NCI-H82 treated with DMSO at 0.1 percent for 48 hours (cell line): ENCODE measurements at regions not wholly inside any gene's neighbourhood (a gene's known extent, or its start where the extent isn't known, plus 50 kb on each side); places are given as distances from the start of the nearest gene placed in this dataset.
"Not testable (repeated sequence)": the region's sequence is repeated elsewhere in the genome, so short reads cannot be mapped to it uniquely, and the experiment has no call there.

Experiments used
- DNase-seq: peaks from one replicate; lab custom pipeline; 2025; ENCODE audit not compliant: unreplicated experiment; lab: John Stamatoyannopoulos, UW

DNA sequence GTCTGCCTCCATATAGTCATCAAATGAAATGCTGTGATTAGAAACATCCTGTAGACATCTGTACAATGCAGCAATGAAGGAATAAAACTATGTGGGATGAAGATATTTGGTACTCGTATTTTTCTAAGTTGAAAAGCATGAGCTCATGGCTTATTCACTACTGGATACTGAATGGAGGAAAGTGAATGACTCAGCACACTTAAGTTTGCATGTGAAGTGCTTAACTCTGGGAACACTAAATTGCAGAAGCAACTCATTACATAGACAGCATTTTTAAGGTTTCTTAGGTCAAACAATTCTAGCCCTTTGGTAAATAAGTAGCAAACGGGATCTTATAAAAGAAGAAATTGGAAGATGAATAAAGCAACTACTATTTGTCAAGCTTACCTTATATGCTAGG is 429.0 kb upstream of the MIR17HG start:
- DNase-seq = no peak

DNA sequence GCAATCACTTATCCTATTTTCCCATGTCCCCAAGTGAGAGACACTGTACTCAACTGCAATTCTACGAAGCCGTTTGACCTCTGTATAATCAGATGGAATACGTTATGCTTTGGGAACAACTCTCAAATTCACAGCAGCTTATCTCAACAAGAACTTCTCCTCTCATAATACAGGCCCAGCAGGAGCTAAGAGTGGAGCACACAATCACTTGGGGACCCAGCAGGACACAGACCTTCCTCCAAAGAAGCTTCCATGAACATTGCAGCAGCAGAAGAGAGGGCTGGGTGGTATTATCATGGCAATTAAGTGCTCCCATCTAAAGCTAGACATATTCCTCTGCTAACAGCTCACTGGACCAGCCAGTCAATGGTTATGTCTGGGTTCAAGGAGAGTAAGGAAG is 428.3 kb upstream of the MIR17HG start:
- no peak for DNase-seq

DNA sequence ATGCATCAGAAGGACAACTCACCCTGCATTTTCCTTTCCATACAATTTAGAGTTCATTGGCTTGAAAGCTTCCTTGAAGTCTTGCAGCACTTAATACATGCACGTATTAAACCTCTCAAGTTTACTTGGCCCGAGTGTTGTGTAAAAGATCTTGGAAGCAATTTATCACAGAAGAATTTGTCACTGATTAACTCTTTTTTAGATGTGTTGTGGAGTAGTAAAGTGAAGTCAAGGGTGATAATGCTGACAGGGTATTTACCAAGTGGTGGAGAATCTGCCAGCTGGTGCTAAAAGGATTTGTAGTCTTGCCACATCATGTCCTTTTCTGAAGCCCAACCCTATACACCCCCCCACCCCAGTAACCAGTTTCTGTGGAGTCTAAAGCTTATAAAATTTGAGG is 421.0 kb upstream of the MIR17HG start:
- DNase-seq = peak; percentile 11

DNA sequence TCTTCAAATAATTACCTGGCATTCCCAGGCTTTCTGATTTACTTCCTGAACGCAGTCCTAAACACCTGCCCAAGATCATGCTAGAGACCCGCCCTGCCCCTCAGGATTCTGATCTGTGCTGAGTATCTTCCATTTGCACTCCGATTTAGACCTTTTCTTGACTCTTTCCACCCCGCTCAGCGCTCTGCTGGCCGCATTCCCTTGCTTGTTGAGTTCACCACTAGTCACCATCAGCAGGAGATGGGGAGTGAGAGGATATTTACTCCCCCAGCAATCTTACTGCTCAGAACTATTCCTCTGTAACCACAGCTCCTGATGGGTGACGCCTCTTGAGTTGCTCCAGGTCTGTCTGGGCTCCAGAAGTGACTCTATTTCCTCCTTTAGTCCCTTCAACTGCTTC is 419.4 kb upstream of the MIR17HG start:
- no peak for DNase-seq

DNA sequence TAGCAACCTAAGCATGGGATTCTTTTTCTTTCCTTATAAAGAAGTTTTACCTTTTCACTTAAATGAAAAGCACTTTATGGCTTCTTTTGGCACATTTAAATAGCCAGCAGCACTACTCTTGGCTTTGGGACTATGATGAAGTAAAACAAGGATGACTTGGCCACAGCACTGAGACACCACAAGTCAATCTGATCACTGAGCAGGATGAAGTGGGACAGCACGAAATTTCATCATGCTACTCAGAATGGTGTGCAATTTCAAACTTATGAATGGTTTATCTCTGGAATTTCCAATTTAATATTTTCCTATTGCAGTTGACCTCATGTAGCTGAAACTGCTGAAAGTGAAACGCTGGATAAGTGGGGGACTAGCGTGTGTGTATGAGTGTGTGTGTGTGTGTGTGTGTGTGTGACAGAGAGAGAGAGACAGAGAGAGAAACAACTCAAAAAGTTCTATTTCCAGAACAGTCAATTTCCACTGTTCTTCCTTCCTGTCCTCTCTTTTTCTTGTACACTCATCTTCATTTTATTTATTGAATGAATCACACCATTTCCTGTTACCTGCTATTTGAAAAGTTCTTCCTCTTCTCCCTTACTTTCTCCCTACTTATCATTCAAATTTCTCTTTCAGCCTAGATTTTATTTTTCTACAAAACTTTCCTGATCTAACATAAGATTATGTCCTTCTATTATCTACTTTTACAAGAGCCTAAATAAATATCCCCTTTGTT is 414.2 kb upstream of the MIR17HG start:
- no peak for DNase-seq

DNA sequence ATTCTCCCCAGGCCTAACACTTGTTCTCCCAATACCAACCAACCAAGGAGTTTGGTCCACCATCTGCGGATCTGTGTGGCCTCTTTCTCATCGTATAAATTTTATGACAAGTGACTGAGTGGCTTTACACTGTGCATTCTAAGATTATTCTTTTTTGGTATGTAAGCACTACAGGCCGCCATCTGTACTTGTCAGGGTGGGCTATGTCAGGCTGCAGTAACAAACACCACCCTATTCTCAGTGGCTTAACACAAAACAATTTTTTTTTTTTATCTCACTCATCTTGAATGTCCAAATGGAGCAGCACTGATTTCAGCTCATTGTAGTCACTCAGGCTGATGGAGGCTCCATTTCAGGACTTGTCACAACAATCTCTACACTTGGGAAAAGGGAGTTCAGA is 412.7 kb upstream of the MIR17HG start:
- DNase-seq = no peak

DNA sequence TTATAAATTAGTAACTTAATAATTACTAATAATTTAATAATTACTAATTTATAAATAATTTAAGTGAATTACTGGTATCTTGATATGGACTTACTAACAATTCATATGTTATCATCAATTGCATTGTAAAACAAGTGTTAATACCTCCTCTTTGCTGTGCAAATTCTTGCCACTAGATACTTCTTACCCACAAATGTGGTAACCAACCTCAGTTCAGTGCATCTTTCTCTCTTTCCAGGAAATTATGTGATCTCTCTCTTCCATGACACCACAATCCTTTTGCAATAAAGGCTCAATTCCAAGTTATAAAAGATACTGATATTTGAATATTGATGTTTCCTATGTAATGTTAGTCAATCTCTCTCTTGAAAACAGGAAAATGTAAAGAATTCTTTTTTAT is 408.6 kb upstream of the MIR17HG start:
- no peak for DNase-seq

DNA sequence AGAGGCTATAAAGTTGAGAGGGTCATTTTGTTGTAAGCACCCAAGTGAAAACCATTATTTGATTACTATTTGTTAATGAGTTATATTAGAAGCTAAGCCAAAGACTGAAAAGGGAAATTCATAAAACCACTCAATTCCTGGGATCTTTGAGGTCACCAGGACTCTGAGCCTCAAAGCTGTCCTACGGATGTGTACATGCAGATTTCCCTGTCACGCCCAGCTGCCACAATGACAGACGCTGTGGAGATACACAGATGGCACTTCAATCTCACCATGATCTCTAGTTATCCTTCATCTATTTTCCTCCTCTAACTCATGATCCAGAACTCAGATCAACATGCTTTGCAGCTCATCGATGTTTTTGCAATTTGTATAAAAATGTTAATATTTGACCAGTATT is 403.5 kb upstream of the MIR17HG start:
- peak; percentile 52 for DNase-seq

DNA sequence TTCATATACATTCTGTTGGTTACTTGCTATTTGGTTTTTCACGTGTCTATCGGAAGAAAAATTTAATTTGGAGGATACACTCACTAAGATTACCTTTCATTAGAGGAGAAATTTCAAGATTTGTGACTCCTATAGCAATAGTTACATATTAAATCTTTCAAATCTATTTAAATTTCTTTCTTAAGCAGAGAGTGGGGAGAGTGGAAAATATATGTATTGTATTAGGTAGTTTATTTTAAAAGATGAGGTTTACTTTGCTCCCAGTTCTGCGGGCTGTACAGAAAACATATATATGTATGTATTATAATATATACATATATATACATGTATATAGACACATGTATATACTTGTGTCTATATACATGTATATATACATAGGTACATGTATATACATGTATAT is 402.3 kb upstream of the MIR17HG start:
- DNase-seq = not testable (repeated sequence)

DNA sequence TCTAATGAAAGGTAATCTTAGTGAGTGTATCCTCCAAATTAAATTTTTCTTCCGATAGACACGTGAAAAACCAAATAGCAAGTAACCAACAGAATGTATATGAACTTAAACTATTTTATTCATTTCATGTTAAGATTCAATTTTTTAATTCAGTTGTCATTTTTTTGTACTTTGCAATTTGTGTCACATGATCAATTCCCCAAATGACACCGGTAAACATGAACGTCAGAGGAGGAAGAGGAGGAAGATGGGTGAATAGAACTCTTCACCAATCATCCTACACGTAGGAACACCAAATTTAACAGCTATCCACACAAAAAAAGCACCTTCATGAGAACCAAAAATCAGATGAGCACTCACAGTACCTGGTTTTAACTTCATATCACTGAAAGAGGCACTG is 401.4 kb upstream of the MIR17HG start:
- not testable (repeated sequence) for DNase-seq

DNA sequence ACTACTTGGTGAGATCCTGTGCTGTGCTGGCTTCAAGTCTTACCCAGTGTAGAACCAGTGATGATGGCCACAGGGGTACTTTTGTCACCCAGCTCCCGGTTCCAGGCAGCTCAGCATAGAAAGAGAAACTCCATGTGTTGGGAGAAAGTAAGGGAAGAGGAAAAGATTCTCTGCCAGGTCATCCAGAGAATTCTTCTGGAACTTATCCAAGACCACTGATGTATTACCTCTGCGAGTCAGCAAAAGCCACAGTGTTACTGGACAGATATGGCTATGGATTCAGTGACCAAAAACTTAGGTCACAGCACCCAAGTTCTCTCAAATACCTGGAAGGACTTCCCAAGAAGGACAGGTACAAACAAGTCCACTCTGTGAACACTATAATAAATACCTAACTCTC is 399.5 kb upstream of the MIR17HG start:
- no peak for DNase-seq

DNA sequence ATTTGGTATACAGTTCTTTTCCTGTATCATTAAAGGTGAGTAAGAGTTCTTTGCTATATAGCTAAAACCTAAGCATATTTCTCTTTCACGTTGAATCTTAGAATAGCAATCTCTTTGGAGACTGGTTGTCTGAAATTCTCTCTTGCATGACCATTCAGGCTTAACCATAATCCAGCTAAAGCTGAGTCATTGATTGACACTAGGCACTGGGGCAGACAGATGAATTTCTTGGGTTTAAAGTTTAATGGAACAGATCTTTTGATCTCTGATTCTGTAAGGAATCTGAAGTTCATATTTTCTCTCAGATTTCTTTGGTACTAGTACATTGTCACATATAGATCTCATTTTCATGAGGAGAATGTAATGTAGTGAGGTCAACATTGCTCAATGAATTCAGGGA is 397.3 kb upstream of the MIR17HG start:
- no peak for DNase-seq

DNA sequence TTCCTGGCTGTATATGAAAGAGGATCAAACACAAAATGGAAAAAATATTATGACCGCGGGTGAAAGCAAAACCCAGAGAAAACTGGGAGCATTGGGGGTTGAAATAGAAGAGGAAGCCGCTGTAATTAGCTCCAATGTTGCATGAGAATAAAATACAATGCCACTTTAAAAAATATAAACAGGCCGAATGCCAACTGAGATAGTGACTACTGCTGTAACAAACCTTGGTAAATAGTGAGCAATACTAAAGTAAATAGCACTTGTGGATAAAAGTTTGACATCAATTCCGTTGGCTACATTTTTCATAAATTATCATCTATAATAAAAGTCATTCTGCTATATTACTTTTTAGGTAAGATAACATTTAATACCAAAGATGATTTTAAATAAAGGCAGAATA is 395.8 kb upstream of the MIR17HG start:
- DNase-seq = no peak

DNA sequence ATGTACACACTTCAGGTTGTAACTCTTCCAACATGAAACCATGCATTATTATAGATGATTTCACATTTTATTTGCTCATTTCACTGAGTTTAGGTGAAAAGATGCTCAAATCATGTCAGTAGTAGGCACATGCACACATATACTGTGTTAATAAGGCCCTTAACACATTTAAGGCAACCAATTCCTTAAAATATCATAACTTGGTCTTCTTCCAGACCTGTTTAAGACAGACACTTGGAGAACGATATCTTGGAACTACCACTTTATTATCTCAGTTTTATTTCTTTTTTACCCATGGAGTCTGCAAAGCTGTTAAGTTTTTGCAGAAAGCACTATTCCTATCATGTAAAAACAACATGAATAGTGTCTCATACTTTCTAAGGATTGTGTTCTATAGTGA is 395.2 kb upstream of the MIR17HG start:
- no peak for DNase-seq

DNA sequence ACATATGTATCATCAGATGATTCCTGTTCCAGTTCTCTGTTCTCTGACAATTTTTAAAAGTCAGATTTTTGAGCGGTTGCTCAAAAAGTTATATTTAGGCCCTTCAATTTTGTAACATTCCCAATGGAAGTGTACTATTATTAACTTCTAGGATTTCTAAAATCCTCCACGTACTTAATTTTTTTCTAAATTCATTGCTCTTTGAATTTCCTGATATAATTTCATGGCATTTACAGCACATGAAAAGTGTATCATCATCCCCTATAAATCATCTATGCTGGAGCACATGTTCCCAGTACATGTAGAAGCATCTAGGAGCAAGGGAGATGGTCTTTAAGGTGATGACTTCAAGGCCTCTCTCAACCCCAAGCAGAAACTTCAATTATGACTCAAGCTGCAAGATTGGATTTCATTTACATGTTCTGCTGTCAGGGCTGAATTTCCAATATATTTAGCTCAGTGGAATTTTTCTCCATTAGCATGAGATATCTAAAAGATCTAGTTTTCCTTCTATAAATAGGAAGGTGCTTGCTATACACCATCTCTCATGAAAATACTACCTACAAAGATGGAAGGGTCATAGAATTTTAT is 392.8 kb upstream of the MIR17HG start:
- DNase-seq = no peak

DNA sequence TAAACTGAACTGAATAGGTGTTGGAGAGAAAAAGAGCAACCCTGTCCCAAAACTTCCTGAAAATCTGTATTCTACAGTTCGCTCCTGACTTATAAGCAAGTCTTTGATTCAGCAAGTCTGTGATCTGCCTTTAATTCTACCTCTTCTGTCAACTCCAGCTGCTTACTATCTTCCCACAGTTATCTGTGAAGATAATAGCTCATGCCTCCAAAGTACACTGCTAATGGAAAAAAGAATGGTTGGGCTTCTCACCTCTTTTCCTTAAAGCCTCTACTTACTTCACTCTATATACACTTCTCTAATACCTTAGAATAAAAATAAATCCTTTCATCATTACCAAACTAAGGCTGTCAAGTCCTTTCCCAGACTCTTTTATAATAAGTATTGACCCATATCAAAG is 391.5 kb upstream of the MIR17HG start:
- peak; percentile 17 for DNase-seq

DNA sequence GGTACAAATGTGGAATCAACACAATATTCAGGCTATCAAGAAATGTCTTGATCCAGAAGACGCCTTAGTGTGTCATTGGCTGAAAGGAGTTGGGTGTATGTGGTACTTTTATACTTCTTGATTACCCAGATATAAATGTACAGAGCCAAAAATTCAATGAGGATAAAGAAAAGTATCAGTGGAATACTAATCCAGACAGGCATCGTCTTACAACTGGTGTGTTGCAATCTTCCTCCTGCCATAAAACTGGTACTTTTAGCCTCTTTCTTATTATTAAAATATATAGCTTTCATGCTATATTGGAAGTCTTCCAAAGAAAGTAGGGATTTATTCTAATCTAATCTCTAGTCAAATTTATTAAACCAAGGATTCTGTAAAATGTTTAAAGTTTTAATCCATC is 388.6 kb upstream of the MIR17HG start:
- DNase-seq = no peak

DNA sequence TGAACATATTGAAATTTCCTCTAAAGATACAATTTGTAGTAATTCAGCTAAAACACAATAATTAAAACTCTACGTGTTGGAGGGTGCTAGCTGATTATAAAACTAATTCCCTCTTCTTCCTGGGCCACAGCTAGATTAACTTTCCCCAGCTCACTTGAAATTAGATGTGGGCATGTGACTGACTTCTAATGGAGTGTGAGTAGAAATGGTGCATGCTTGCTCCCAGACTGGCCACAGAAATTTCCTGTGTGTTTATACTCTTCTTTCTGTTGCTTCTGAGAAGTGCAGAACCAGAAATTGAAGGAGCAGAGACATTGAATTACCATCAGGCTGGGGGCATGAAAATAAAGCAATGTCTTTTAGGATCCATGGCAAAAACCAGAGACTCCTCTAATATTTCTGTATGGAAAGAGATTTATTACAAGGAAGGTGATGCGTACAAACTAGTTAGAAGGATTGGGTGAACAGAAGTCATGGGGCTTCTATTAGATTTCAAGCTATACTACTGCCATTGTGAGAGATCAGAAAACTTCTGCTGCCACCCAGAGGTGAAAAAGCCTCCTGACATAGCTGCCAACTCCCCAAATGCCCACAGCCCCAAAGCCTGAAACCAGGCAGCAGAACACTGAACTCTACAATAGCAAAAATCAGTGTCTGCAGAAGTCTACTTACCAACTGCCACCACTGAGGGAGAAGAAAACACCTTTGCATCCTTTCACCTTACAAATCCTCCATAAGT is 379.2 kb upstream of the MIR17HG start:
- DNase-seq = peak; percentile 33

DNA sequence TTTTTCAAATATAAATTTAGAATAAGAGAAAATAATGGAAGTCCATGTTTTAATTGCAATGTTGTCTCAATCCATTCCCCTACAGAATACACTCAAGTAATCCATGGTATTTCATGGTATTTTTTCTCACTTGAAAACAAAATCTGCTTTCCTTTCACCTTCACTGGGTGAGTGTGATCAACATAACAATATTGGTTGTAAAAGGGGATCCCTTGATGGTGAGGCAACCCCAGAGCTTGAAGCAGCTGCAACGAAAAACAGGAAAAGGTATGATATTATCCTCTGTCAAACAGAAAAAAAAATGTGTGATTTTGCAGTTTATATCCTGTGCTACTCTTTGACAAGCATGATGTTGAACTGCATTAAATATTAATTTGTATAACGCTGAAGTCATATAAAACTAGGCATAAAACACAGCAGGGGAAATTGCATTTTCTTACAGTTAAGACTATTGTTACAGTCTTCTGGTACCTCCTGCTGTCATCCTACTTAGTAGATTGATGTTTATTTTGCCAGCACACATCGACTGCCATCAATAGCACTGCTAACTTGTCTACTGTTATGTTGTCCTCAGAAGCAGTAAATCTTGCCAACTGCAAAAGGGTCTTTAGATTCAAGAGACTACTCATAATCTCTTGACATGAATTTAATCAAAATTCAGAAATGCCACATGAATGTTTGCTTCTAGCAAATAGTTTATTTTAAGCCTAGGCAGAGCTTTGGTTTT is 373.1 kb upstream of the MIR17HG start:
- DNase-seq = no peak

DNA sequence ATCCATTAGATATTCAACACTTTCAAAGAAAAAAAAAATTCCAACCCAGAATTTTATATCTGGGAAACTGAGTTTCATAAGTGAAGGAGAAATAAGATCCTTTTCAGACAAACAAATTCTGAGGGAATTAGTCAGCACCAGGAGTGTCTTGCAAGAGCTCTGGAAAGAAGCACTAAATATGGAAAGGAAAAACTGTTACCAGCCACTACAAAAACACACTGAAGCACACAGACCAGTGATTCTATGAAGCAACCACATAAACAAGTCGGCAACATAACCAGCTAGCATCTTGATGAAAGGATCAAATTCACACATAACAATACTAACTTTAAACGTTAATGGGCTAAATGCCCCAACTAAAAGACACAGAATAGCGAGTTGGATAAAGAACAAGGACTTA is 368.4 kb upstream of the MIR17HG start:
- DNase-seq = no peak

DNA sequence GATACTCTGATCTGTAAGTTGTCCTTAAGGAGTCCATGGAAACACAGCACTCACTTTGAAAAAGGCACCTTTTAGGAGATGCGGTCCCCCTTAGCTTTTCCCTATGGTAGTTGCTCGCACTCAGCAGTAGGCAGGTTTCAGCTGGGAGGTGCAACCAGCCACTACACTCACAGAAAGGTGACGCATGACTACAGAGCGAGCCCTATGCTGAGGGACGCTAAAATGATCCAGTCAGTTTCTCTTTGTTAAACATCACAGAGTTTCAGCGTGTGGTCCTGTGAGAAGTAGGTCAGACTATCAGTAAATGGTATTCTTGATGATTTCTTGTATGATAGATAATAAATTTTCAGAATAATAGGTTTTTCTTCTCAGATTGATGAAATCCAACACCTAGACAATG is 362.7 kb upstream of the MIR17HG start:
- DNase-seq = no peak

DNA sequence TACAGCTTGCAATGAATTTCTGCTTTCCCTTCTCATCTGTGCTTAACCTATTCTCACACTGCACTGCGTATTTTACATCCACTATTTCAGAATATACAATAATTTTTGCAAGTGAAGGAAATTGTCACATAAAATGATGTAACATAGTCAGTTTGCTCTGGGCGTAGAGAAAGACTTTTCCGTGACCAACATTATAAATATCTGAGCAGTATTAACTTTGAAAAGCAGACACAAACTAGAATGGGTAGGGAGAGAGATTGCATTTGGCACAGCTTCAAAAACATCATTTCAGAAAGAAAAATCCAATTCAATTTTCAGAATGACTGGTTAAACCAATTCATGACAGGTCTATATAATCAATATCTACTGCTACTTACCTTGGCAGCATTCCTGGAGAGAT is 352.5 kb upstream of the MIR17HG start:
- DNase-seq = no peak
